ENCODE measurements at regions not wholly inside any gene's neighbourhood (a gene's known extent, or its start where the extent isn't known, plus 50 kb on each side); places are given as distances from the start of the nearest gene placed in this dataset.

GRCh38 chr1:83086986-83087512, 911.9 kb downstream of the TTLL7 start:
- Histone ChIP-seq H3K4me1 (no peaks in the 10 kb centered on the region), H3K4me3 (no peak overlapping the region), H3K9me3 (no peaks in the 10 kb centered on the region), H3K27ac (no peak overlapping the region), H3K36me3 (no peaks in the 10 kb centered on the region), H3K27me3 (no peaks in the 10 kb centered on the region)
- intact Hi-C loops (cut with DNase I), result no loop called here
- 85% methylated on average over 6 of the region's 6 CpGs for WGBS (ENCODE audit: insufficient coverage, low coverage, low lambda C conversion rate, missing lambda C conversion rate)
- DNase-seq (no peak), ATAC-seq (no peak)
- TF ChIP-seq POLR2A (IDR thresholded peaks at IDR 0.05), result no peak
- no peak for TF ChIP-seq CTCF (IDR thresholded peaks at IDR 0.05)

GRCh38 chr1:83086346-83086745, 912.6 kb downstream of the TTLL7 start:
- intact Hi-C loops (cut with DNase I), result no loop called here
- 74% methylated on average over 2 of the region's 2 CpGs for WGBS (ENCODE audit: insufficient coverage, low coverage, low lambda C conversion rate, missing lambda C conversion rate)
- Histone ChIP-seq H3K27me3 (no peaks in the 10 kb centered on the region), H3K4me3 (no peak overlapping the region), H3K27ac (no peak overlapping the region), H3K36me3 (no peaks in the 10 kb centered on the region), H3K9me3 (no peaks in the 10 kb centered on the region), H3K4me1 (no peaks in the 10 kb centered on the region)
- no peak for TF ChIP-seq POLR2A (IDR thresholded peaks at IDR 0.05)
- no peak for TF ChIP-seq CTCF (IDR thresholded peaks at IDR 0.05)
- ATAC-seq (no peak), DNase-seq (no peak)

GRCh38 chr1:83083589-83084224, 915.2 kb downstream of the TTLL7 start:
- Histone ChIP-seq H3K27me3 (no peaks in the 10 kb centered on the region), H3K36me3 (no peaks in the 10 kb centered on the region), H3K4me3 (no peak overlapping the region), H3K27ac (no peak overlapping the region), H3K9me3 (no peaks in the 10 kb centered on the region), H3K4me1 (no peaks in the 10 kb centered on the region)
- no peak for DNase-seq
- ATAC-seq, result no peak
- intact Hi-C loops (cut with DNase I), result no loop called here
- TF ChIP-seq CTCF (IDR thresholded peaks at IDR 0.05) (no peak), POLR2A (IDR thresholded peaks at IDR 0.05) (no peak)
- 75% methylated on average over 2 of the region's 2 CpGs for WGBS (ENCODE audit: insufficient coverage, low coverage, low lambda C conversion rate, missing lambda C conversion rate)

DNA sequence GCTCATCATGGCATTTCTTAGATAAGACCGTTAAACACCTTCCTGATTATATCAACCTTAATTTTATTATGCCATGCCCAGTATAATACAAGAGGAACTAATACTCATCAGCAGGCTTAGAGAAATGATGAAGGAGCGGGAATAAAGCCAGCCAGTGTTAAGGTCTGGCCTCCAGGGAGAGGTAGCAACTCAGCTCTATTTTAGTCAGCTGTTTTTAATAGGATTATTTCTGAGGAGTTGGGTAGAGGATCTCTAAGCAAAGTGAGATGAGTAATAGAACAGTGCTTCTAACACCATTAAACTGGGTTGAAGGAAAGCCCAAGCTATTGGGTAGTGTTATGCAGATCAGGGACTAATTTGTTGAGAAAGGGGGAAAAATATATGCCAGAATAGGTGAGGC, 921.5 kb downstream of the TTLL7 start:
- Histone ChIP-seq H3K4me3 (no peak overlapping the region), H3K4me1 (no peaks in the 10 kb centered on the region), H3K36me3 (no peaks in the 10 kb centered on the region), H3K9me3 (no peaks in the 10 kb centered on the region), H3K27me3 (no peaks in the 10 kb centered on the region), H3K27ac (no peak overlapping the region)
- ATAC-seq (no peak), DNase-seq (no peak)
- intact Hi-C loops (cut with DNase I), result no loop called here
- 71% methylated on average over 2 of the region's 2 CpGs for WGBS (ENCODE audit: insufficient coverage, low coverage, low lambda C conversion rate, missing lambda C conversion rate)
- TF ChIP-seq POLR2A (IDR thresholded peaks at IDR 0.05) (no peak), CTCF (IDR thresholded peaks at IDR 0.05) (no peak)

Data from right lobe of liver (tissue), 6 donors.